ENCODE measurements at regions not wholly inside any gene's neighbourhood (a gene's known extent, or its start where the extent isn't known, plus 50 kb on each side); places are given as distances from the start of the nearest gene placed in this dataset.

GRCh38 chr21:37967036-37967435, 50.8 kb upstream of the KCNJ6 start:
- DNase-seq: no peak
- H3K9me3 ChIP-seq: no peaks in the 10 kb centered on the region
- peaks cover 0 to 12% (median 0%) of the 10 kb centered on the region in 3 donors for H3K27me3 ChIP-seq
- intact Hi-C loops (cut with DNase I; ENCODE audit: low total_unique reads): no loop called here
- H3K4me1 ChIP-seq: no peaks in the 10 kb centered on the region
- H3K36me3 ChIP-seq: no peaks in the 10 kb centered on the region
- H3K27ac ChIP-seq: no peak overlapping the region
- H3K4me3 ChIP-seq: no peak overlapping the region
- TF ChIP-seq CTCF (IDR thresholded peaks at IDR 0.05): no peak
- TF ChIP-seq EP300 (IDR thresholded peaks at IDR 0.05): no peak
- TF ChIP-seq POLR2A (IDR thresholded peaks at IDR 0.05): no peak
- no peak for TF ChIP-seq POLR2AphosphoS5 (IDR thresholded peaks at IDR 0.05)

DNA sequence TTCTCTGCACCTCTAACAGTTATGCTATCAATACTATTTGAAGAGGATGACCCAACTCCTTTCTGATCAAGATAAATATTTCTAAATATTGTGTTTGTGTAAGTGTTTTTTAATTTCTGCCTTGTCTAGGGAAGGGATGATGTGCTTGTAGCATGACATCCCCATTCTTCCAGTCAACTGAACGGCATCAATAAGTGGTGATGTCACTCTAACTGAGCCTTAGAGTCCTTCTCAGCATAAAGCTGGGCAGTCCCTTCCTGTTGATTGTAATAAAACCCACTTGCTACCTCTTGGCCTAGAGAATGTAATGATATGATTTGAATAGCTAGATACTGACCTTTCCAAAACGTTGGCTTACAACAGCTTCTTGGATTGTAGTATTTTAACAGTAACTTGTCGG, 52.5 kb upstream of the KCNJ6 start:
- H3K4me3 ChIP-seq: no peak overlapping the region
- no peaks in the 10 kb centered on the region for H3K36me3 ChIP-seq
- WGBS, 5 donors: 81 to 86% (median 83%) methylated on average over 3 of the region's 3 CpGs
- H3K27me3 ChIP-seq: peaks cover 0 to 15% (median 0%) of the 10 kb centered on the region in 3 donors
- no peak overlapping the region for H3K27ac ChIP-seq
- TF ChIP-seq POLR2A (IDR thresholded peaks at IDR 0.05): no peak
- TF ChIP-seq CTCF (IDR thresholded peaks at IDR 0.05): no peak
- no peak for TF ChIP-seq POLR2AphosphoS5 (IDR thresholded peaks at IDR 0.05)
- no peak for TF ChIP-seq EP300 (IDR thresholded peaks at IDR 0.05)
- no peak for DNase-seq
- intact Hi-C loops (cut with DNase I; ENCODE audit: low total_unique reads): no loop called here
- H3K4me1 ChIP-seq: no peaks in the 10 kb centered on the region
- no peaks in the 10 kb centered on the region for H3K9me3 ChIP-seq

GRCh38 chr21:37970548-37970947, 54.3 kb upstream of the KCNJ6 start:
- intact Hi-C loops (cut with DNase I; ENCODE audit: low total_unique reads): no loop called here
- 41 to 70% (median 56%) methylated on average over 4 of the region's 4 CpGs for WGBS, 5 donors
- TF ChIP-seq EP300 (IDR thresholded peaks at IDR 0.05): no peak
- no peak for TF ChIP-seq CTCF (IDR thresholded peaks at IDR 0.05)
- TF ChIP-seq POLR2A (IDR thresholded peaks at IDR 0.05): no peak
- no peak for TF ChIP-seq POLR2AphosphoS5 (IDR thresholded peaks at IDR 0.05)
- Histone ChIP-seq H3K9me3 (no peaks in the 10 kb centered on the region), H3K4me1 (no peaks in the 10 kb centered on the region), H3K36me3 (no peaks in the 10 kb centered on the region), H3K27ac (no peak overlapping the region), H3K4me3 (no peak overlapping the region), H3K27me3 (peaks cover 0 to 12% (median 0%) of the 10 kb centered on the region in 3 donors)
- no peak for DNase-seq

DNA sequence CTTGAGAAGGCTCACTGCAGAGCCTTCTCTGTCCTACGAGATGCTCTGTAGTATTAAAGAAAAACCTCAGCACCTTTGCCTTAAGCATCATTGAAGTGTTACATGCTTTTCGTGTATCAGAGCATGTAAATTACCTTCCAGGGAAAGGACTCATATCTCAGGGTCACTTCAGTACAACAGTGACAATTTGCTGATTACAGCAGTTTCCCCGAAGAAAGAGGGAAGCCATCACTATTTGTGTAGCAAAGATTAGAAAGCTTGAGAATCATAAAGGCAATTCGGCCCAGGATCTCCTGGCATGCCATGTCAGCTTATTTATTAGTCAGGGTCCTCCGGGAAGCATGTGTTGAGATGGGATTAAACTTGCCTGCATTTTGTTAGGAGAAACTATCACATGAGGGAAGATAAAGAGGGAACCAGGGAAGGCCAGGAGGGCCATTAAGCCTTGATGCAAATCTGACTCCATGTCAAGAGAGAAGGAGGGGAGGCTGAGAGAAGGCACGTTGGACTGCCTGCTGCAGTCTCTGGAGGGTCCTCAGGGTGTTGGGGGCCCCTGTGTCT, 55.2 kb upstream of the KCNJ6 start:
- Histone ChIP-seq H3K9me3 (no peaks in the 10 kb centered on the region), H3K27me3 (peaks cover 0 to 9% (median 0%) of the 10 kb centered on the region in 3 donors), H3K4me3 (no peak overlapping the region), H3K36me3 (no peaks in the 10 kb centered on the region), H3K4me1 (no peaks in the 10 kb centered on the region), H3K27ac (no peak overlapping the region)
- no peak for DNase-seq
- TF ChIP-seq POLR2AphosphoS5 (IDR thresholded peaks at IDR 0.05) (no peak), CTCF (IDR thresholded peaks at IDR 0.05) (no peak), POLR2A (IDR thresholded peaks at IDR 0.05) (no peak), EP300 (IDR thresholded peaks at IDR 0.05) (no peak)
- intact Hi-C loops (cut with DNase I; ENCODE audit: low total_unique reads): no loop called here
- WGBS, 5 donors: 45 to 54% (median 52%) methylated on average over 6 of the region's 6 CpGs

All from stomach (tissue), 8 donors.